ENCODE measurements at regions not wholly inside any gene's neighbourhood (a gene's known extent, or its start where the extent isn't known, plus 50 kb on each side); places are given as distances from the start of the nearest gene placed in this dataset.

GRCh38 chr21:25453524-25453923 lies 153.8 kb downstream of the MRPL39 start:
- TF ChIP-seq CTCF (IDR thresholded peaks at IDR 0.05; ENCODE audit: low read length), result no peak
- TF ChIP-seq EZH2phosphoT487 (IDR thresholded peaks at IDR 0.05; ENCODE audit: low read length), result no peak
